CD14-positive monocyte (primary cell): ENCODE measurements at regions not wholly inside any gene's neighbourhood (a gene's known extent, or its start where the extent isn't known, plus 50 kb on each side); places are given as distances from the start of the nearest gene placed in this dataset.

ENCODE experiments used
- DNase-seq, 3 donors: peaks; one replicate each; pipeline ENCODE4 v3.0.0-alpha.2; 2011 to 2022
- H2AFZ ChIP-seq: 2 replicates; pipeline ENCODE4 v1.6.0; 2012; ENCODE audit warnings: mild to moderate bottlenecking, low read depth, low read length, inconsistent platforms; ENCODE audit not compliant: insufficient read depth, poor library complexity, severe bottlenecking
- H3K27ac ChIP-seq, 2 donors: 1 replicate in 1 of 2; 2 replicates in 1 of 2; pipeline ENCODE4 v1.5.1; 2012 to 2013; ENCODE audit warnings: low read length in 2 of 2, control low read depth in 1 of 2, inconsistent platforms in 1 of 2, low read depth in 1 of 2, mild to moderate bottlenecking in 1 of 2
- H3K27me3 ChIP-seq, 2 donors: one replicate each; pipeline versions ENCODE4 v1.6.0 to v1.6.1; 2011 to 2013; ENCODE audit warnings: low read length in 2 of 2; ENCODE audit not compliant: control insufficient read depth in 2 of 2, insufficient read depth in 2 of 2
- H3K36me3 ChIP-seq, 2 donors: replicated peaks in 1 of 2; 1 replicate in 1 of 2; 2 replicates in 1 of 2; pipeline versions ENCODE4 v1.5.1 to v1.6.1; 2012 to 2013; ENCODE audit warnings: low read length in 2 of 2, control low read depth in 1 of 2, inconsistent platforms in 1 of 2, mild to moderate bottlenecking in 1 of 2; ENCODE audit not compliant: insufficient read depth in 2 of 2, control insufficient read depth in 1 of 2
- H3K4me1 ChIP-seq, 2 donors: 1 replicate in 1 of 2; 2 replicates in 1 of 2; pipeline versions ENCODE4 v1.5.1 to v1.6.1; 2012 to 2013; ENCODE audit warnings: low read length in 2 of 2, control low read depth in 1 of 2, inconsistent platforms in 1 of 2, mild to moderate bottlenecking in 1 of 2, moderate library complexity in 1 of 2; ENCODE audit not compliant: insufficient read depth in 2 of 2, control insufficient read depth in 1 of 2
- H3K4me2 ChIP-seq: replicated peaks from 2 replicates; pipeline ENCODE3; 2012; ENCODE audit warnings: low read length, moderate library complexity, mild to moderate bottlenecking; ENCODE audit not compliant: poor library complexity, severe bottlenecking; ENCODE audit errors: extremely low read depth
- H3K4me3 ChIP-seq, 3 experiments: fragments of 200-600 bp in 1 of 3; sonication (generic) in 1 of 3; replicated peaks in 1 of 3; 1 replicate in 2 of 3; 2 replicates in 1 of 3; pipeline ENCODE4 v1.5.1; 2011 to 2013; ENCODE audit warnings: low read length in 3 of 3, mild to moderate bottlenecking in 3 of 3, control low read depth in 2 of 3, low read depth in 2 of 3, inconsistent platforms in 1 of 3, moderate library complexity in 1 of 3
- H3K79me2 ChIP-seq: 2 replicates; pipeline ENCODE4 v1.6.0; 2012; ENCODE audit warnings: mild to moderate bottlenecking, control low read depth, inconsistent platforms, low read length, moderate library complexity; ENCODE audit not compliant: insufficient read depth
- H3K9ac ChIP-seq: 2 replicates; pipeline ENCODE4 v1.6.0; 2017; ENCODE audit warnings: low read length, mild to moderate bottlenecking; ENCODE audit not compliant: insufficient read depth, poor library complexity, severe bottlenecking
- H3K9me3 ChIP-seq, 2 donors: replicated peaks in 1 of 2; 1 replicate in 1 of 2; 2 replicates in 1 of 2; pipeline versions ENCODE4 v1.5.1 to v1.6.1; 2012 to 2013; ENCODE audit warnings: low read length in 2 of 2, control low read depth in 1 of 2; ENCODE audit not compliant: control insufficient read depth in 1 of 2, insufficient read depth in 1 of 2
- H4K20me1 ChIP-seq: 2 replicates; pipeline ENCODE4 v1.6.0; 2012; ENCODE audit warnings: mild to moderate bottlenecking, low read length, control low read depth, moderate library complexity; ENCODE audit not compliant: insufficient read depth
- H3K27ac Mint-ChIP-seq, 7 donors: one replicate each; pipeline ENCODE4 v1.8.0; 2020; ENCODE audit warnings: mild to moderate bottlenecking in 7 of 7, mixed read lengths in 7 of 7, moderate library complexity in 6 of 7, inconsistent platforms in 2 of 7
- H3K27me3 Mint-ChIP-seq, 3 donors: one replicate each; pipeline ENCODE4 v1.8.0; 2021 to 2022; ENCODE audit warnings: low read depth in 3 of 3, mild to moderate bottlenecking in 3 of 3, mixed read lengths in 3 of 3, moderate library complexity in 3 of 3, inconsistent platforms in 1 of 3
- H3K36me3 Mint-ChIP-seq, 2 donors: one replicate each; pipeline ENCODE4 v1.8.0; 2020; ENCODE audit warnings: mixed read lengths in 2 of 2, inconsistent platforms in 1 of 2, mild to moderate bottlenecking in 1 of 2
- H3K4me1 Mint-ChIP-seq: one replicate; pipeline ENCODE4 v1.8.0; 2020; ENCODE audit warnings: mild to moderate bottlenecking, mixed read lengths
- H3K4me3 Mint-ChIP-seq, 2 donors: one replicate each; pipeline ENCODE4 v1.8.0; 2020; ENCODE audit warnings: mild to moderate bottlenecking in 2 of 2, mixed read lengths in 2 of 2, moderate library complexity in 1 of 2
- H3K9me3 Mint-ChIP-seq, 7 donors: one replicate each; pipeline ENCODE4 v1.8.0; 2020 to 2022; ENCODE audit warnings: mixed read lengths in 7 of 7, mild to moderate bottlenecking in 6 of 7, moderate library complexity in 6 of 7, inconsistent platforms in 2 of 7
- CTCF ChIP-seq: fragments of 200-600 bp; IDR thresholded peaks from one replicate; pipeline ENCODE4 v1.8.0; 2022; ENCODE audit warnings: antibody characterized with exemption, mild to moderate bottlenecking
- WGBS: methylation state at CpG from one replicate; pipeline ENCODE4 v1.1.5; 2013; ENCODE audit warnings: missing lambda C conversion rate; ENCODE audit not compliant: insufficient coverage; 5-methylcytosine and 5-hydroxymethylcytosine counted together
- intact Hi-C, 2 donors: fragments of 100-400 bp; cut with micrococcal nuclease; formaldehyde crosslinking; loops; one replicate each; pipeline versions ENCODE4 v1.15.0 to v1.15.1; 2023

- Histone ChIP-seq H4K20me1 (no peaks in the 10 kb centered on the region), H3K27me3 (no peaks in the 10 kb centered on the region), H3K79me2 (no peaks in the 10 kb centered on the region), H3K4me1 (peaks cover 31 to 35% of the 10 kb centered on the region in 2 donors), H3K9me3 (no peaks in the 10 kb centered on the region), H3K27ac (no peak overlapping the region), H3K4me2 (no peak overlapping the region), H2AFZ (no peak overlapping the region), H3K4me3 (no peak overlapping the region), H3K9ac (no peak overlapping the region), H3K36me3 (no peaks in the 10 kb centered on the region)
- TF ChIP-seq CTCF: no peak
- Mint-ChIP-seq H3K27me3 (peaks cover 1 to 3% (median 2%) of the 10 kb centered on the region in 3 donors), H3K4me3 (no peak overlapping the region), H3K36me3 (peaks cover 0 to under 1% of the 10 kb centered on the region in 2 donors), H3K9me3 (peaks cover 0 to 4% (median 0%) of the 10 kb centered on the region in 7 donors), H3K27ac (no peak overlapping the region), H3K4me1 (peaks cover 41% of the 10 kb centered on the region)
- intact Hi-C loops: no loop called here
- WGBS: 90% methylated on average over 2 of the region's 3 CpGs
- no peak for DNase-seq
Measured at GRCh38 chr2:12592296-12592695, 124.4 kb upstream of the TRIB2 start.

- Histone ChIP-seq H3K79me2 (no peaks in the 10 kb centered on the region), H3K4me3 (no peak overlapping the region), H3K9ac (no peak overlapping the region), H3K4me1 (peaks cover 11 to 12% of the 10 kb centered on the region in 2 donors), H3K27ac (no peak overlapping the region), H3K36me3 (no peaks in the 10 kb centered on the region), H2AFZ (no peak overlapping the region), H3K9me3 (no peaks in the 10 kb centered on the region), H3K27me3 (no peaks in the 10 kb centered on the region), H4K20me1 (no peaks in the 10 kb centered on the region), H3K4me2 (no peak overlapping the region)
- Mint-ChIP-seq H3K9me3 (peaks cover 0 to 6% (median 2%) of the 10 kb centered on the region in 7 donors), H3K27me3 (peaks cover 1 to 3% (median 2%) of the 10 kb centered on the region in 3 donors), H3K27ac (peak overlapping the region in 2 of 7 donors; percentile 2 to 32), H3K36me3 (no peaks in the 10 kb centered on the region), H3K4me1 (peaks cover 18% of the 10 kb centered on the region), H3K4me3 (no peak overlapping the region)
- no peak for TF ChIP-seq CTCF
- no CpG with 5 or more reads among the region's 4 CpGs for WGBS
- intact Hi-C loops: no loop called here
- DNase-seq: no peak
Measured at GRCh38 chr2:12594590-12594989, 122.1 kb upstream of the TRIB2 start.
